HG03460 (cell line): ENCODE measurements at regions not wholly inside any gene's neighbourhood (a gene's known extent, or its start where the extent isn't known, plus 50 kb on each side); places are given as distances from the start of the nearest gene placed in this dataset.

Experiments used
- ATAC-seq: cut with Tn5 transposase; IDR thresholded peaks from one replicate; pipeline ENCODE4 v1.9.1; 2021; ENCODE audit not compliant: unreplicated experiment

- ATAC-seq: no peak
Observed at GRCh38 chr4:38230121-38230801, 270.1 kb downstream of the PTTG2 start.

- no peak for ATAC-seq
Observed at GRCh38 chr4:38230821-38231563, 270.8 kb downstream of the PTTG2 start.

- ATAC-seq: no peak
Observed at GRCh38 chr4:38231626-38232025, 271.4 kb downstream of the PTTG2 start.

- ATAC-seq: no peak
Observed at GRCh38 chr4:38232741-38233140, 272.5 kb downstream of the PTTG2 start.

- no peak for ATAC-seq
Observed at GRCh38 chr4:38233727-38234480, 273.7 kb downstream of the PTTG2 start.

- no peak for ATAC-seq
Observed at GRCh38 chr4:38235354-38235753, 275.2 kb downstream of the PTTG2 start.

GRCh38 chr4:38236003-38236402 is 275.8 kb downstream of the PTTG2 start:
- no peak for ATAC-seq

GRCh38 chr4:38236503-38236902 is 276.3 kb downstream of the PTTG2 start:
- no peak for ATAC-seq

- ATAC-seq: no peak
Observed at GRCh38 chr4:38237139-38237538, 276.9 kb downstream of the PTTG2 start.

GRCh38 chr4:38241541-38241940 is 281.3 kb downstream of the PTTG2 start:
- ATAC-seq: no peak

- no peak for ATAC-seq
Observed at GRCh38 chr4:38242101-38242500, 281.9 kb downstream of the PTTG2 start.

GRCh38 chr4:38242822-38243387 is 282.7 kb downstream of the PTTG2 start:
- ATAC-seq: no peak

- no peak for ATAC-seq
Observed at GRCh38 chr4:38243388-38244053, 283.3 kb downstream of the PTTG2 start.

GRCh38 chr4:38254825-38255224 is 294.6 kb downstream of the PTTG2 start:
- no peak for ATAC-seq

- ATAC-seq: no peak
Observed at GRCh38 chr4:38255572-38255971, 295.4 kb downstream of the PTTG2 start.

- ATAC-seq: no peak
Observed at GRCh38 chr4:38266616-38267015, 306.4 kb downstream of the PTTG2 start.

GRCh38 chr4:38268108-38268820 is 308.1 kb downstream of the PTTG2 start:
- no peak for ATAC-seq

GRCh38 chr4:38268837-38269236 is 308.6 kb downstream of the PTTG2 start:
- ATAC-seq: no peak

GRCh38 chr4:38273407-38273806 is 313.2 kb downstream of the PTTG2 start:
- ATAC-seq: no peak

- no peak for ATAC-seq
Observed at GRCh38 chr4:38275331-38276100, 315.3 kb downstream of the PTTG2 start.
